ENCODE measurements at regions not wholly inside any gene's neighbourhood (a gene's known extent, or its start where the extent isn't known, plus 50 kb on each side); places are given as distances from the start of the nearest gene placed in this dataset.

DNA sequence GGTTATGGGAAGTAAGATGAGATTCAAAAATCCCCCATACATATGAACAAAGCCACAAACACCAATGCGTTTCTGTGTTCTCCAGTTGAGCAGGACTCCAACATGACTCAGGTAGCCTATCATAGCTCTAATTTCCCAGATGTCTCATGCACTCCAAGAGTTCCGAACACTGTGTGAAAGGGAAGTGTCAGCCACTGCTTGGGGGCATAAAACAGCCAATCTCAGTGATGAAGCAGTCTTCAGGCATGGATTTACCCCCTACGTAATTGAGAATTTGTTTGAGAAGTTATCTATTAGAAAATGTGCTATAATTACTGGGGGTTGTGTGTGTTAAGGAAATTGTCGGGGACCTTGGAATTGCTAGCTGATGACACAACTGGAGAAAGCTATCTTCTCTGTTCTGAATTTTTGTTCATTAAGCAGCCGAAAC lies 153.9 kb upstream of the AVPR1A start:
- 70% methylated on average over 5 of the region's 5 CpGs for WGBS
- Histone ChIP-seq H3K4me3 (no peak overlapping the region), H3K27ac (replicated peaks in 1 of 4) (no peak overlapping the region), H3K27me3 (no peaks in the 10 kb centered on the region), H3K36me3 (no peaks in the 10 kb centered on the region), H3K9me3 (peaks cover 0 to 3% (median under 1%) of the 10 kb centered on the region in 4 donors), H3K4me1 (no peaks in the 10 kb centered on the region)
- intact Hi-C loops (cut with DNase I) = no loop called here
- no peak for DNase-seq (ENCODE audit: extremely low spot score)
- TF ChIP-seq, protein P1, sequence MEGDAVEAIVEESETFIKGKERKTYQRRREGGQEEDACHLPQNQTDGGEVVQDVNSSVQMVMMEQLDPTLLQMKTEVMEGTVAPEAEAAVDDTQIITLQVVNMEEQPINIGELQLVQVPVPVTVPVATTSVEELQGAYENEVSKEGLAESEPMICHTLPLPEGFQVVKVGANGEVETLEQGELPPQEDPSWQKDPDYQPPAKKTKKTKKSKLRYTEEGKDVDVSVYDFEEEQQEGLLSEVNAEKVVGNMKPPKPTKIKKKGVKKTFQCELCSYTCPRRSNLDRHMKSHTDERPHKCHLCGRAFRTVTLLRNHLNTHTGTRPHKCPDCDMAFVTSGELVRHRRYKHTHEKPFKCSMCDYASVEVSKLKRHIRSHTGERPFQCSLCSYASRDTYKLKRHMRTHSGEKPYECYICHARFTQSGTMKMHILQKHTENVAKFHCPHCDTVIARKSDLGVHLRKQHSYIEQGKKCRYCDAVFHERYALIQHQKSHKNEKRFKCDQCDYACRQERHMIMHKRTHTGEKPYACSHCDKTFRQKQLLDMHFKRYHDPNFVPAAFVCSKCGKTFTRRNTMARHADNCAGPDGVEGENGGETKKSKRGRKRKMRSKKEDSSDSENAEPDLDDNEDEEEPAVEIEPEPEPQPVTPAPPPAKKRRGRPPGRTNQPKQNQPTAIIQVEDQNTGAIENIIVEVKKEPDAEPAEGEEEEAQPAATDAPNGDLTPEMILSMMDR (IDR thresholded peaks at IDR 0.05) = no peak
- TF ChIP-seq EP300 (IDR thresholded peaks at IDR 0.05) = no peak
- TF ChIP-seq POLR2A (IDR thresholded peaks at IDR 0.05; ENCODE audit: low read depth) = no peak
- no peak for TF ChIP-seq POLR2AphosphoS5 (IDR thresholded peaks at IDR 0.05)

- Histone ChIP-seq H3K9me3 (no peaks in the 10 kb centered on the region), H3K36me3 (no peaks in the 10 kb centered on the region), H3K4me3 (no peak overlapping the region), H3K27ac (replicated peaks in 1 of 4) (no peak overlapping the region), H3K4me1 (no peaks in the 10 kb centered on the region), H3K27me3 (no peaks in the 10 kb centered on the region)
- TF ChIP-seq POLR2AphosphoS5 (IDR thresholded peaks at IDR 0.05) (no peak), POLR2A (IDR thresholded peaks at IDR 0.05; ENCODE audit: low read depth) (no peak), EP300 (IDR thresholded peaks at IDR 0.05) (no peak)
- TF ChIP-seq, protein P1 (IDR thresholded peaks at IDR 0.05) = no peak
- intact Hi-C loops (cut with DNase I) = no loop called here
- WGBS = 56% methylated on average over 2 of the region's 2 CpGs
- DNase-seq (ENCODE audit: extremely low spot score) = no peak
Observed at GRCh38 chr12:63302941-63303536, 152.0 kb upstream of the AVPR1A start.

GRCh38 chr12:63302269-63302940 lies 151.4 kb upstream of the AVPR1A start:
- DNase-seq (ENCODE audit: extremely low spot score) = no peak
- Histone ChIP-seq H3K4me1 (no peaks in the 10 kb centered on the region), H3K27me3 (no peaks in the 10 kb centered on the region), H3K4me3 (no peak overlapping the region), H3K9me3 (no peaks in the 10 kb centered on the region), H3K36me3 (no peaks in the 10 kb centered on the region), H3K27ac (replicated peaks in 1 of 4) (no peak overlapping the region)
- TF ChIP-seq EP300 (IDR thresholded peaks at IDR 0.05) = no peak
- no peak for TF ChIP-seq POLR2A (IDR thresholded peaks at IDR 0.05; ENCODE audit: low read depth)
- TF ChIP-seq, protein P1 (IDR thresholded peaks at IDR 0.05) = no peak
- TF ChIP-seq POLR2AphosphoS5 (IDR thresholded peaks at IDR 0.05) = no peak
- intact Hi-C loops (cut with DNase I) = no loop called here
- WGBS = 51% methylated on average over 7 of the region's 7 CpGs

DNA sequence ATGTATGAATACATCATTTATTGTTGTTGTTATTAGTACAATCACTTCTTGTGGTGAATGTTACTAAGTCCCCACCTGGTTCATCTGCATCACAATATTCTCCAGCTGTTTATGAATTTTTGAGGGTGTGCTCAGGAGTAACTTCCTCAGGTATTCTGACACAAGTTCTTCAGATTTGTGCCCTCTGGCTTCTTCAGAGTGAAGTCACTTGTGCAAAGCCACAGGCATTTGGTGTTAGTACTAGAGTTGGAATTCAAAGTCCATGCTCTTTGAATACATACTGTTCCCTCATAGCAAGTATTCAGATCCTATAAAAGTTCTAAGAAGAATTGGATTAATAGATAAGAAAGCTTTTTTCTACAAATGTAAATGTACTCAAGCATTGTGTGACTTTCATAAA lies 150.3 kb upstream of the AVPR1A start:
- DNase-seq (ENCODE audit: extremely low spot score) = no peak
- intact Hi-C loops (cut with DNase I) = no loop called here

More for the DNA sequence above, 150.3 kb upstream of the AVPR1A start:
- Histone ChIP-seq H3K9me3 (no peaks in the 10 kb centered on the region), H3K4me1 (no peaks in the 10 kb centered on the region), H3K36me3 (no peaks in the 10 kb centered on the region), H3K27ac (replicated peaks in 1 of 4) (no peak overlapping the region), H3K27me3 (no peaks in the 10 kb centered on the region), H3K4me3 (no peak overlapping the region)
- TF ChIP-seq, protein P1 (IDR thresholded peaks at IDR 0.05) = no peak
- no peak for TF ChIP-seq EP300 (IDR thresholded peaks at IDR 0.05)
- TF ChIP-seq POLR2A (IDR thresholded peaks at IDR 0.05; ENCODE audit: low read depth) = no peak
- TF ChIP-seq POLR2AphosphoS5 (IDR thresholded peaks at IDR 0.05) = no peak
